Muscle layer of duodenum (tissue), 2 donors: ENCODE measurements at regions not wholly inside any gene's neighbourhood (a gene's known extent, or its start where the extent isn't known, plus 50 kb on each side); places are given as distances from the start of the nearest gene placed in this dataset.

Source experiments
- H3K27ac ChIP-seq: one replicate; pipeline ENCODE4 v1.7.0; 2013; ENCODE audit warnings: mild to moderate bottlenecking, low read length
- H3K27me3 ChIP-seq: one replicate; pipeline ENCODE4 v1.7.0; 2013; ENCODE audit warnings: low read depth, mild to moderate bottlenecking, control low read depth, low read length
- H3K36me3 ChIP-seq, 2 donors: one replicate each; pipeline ENCODE4 v1.7.0; 2013; ENCODE audit warnings: low read length in 2 of 2, control low read depth in 1 of 2, mild to moderate bottlenecking in 1 of 2; ENCODE audit not compliant: insufficient read depth in 2 of 2, control insufficient read depth in 1 of 2
- H3K4me1 ChIP-seq, 2 donors: one replicate each; pipeline ENCODE4 v1.7.0; 2013; ENCODE audit warnings: low read length in 2 of 2, mild to moderate bottlenecking in 2 of 2, control low read depth in 1 of 2, moderate library complexity in 1 of 2; ENCODE audit not compliant: insufficient read depth in 2 of 2, control insufficient read depth in 1 of 2
- H3K4me3 ChIP-seq, 2 donors: one replicate each; pipeline ENCODE4 v1.7.0; 2013; ENCODE audit warnings: low read length in 2 of 2, low read depth in 1 of 2, mild to moderate bottlenecking in 1 of 2
- H3K9me3 ChIP-seq, 2 donors: one replicate each; pipeline ENCODE4 v1.7.0; 2013; ENCODE audit warnings: low read length in 2 of 2, control low read depth in 1 of 2, mild to moderate bottlenecking in 1 of 2; ENCODE audit not compliant: control insufficient read depth in 1 of 2
- donor health status: healthy.

GRCh38 chr6:148273962-148274752 is 68.5 kb upstream of the SASH1 start:
- no peaks in the 10 kb centered on the region for H3K27me3 ChIP-seq
- H3K27ac ChIP-seq, result no peak overlapping the region
- H3K4me1 ChIP-seq, result no peaks in the 10 kb centered on the region
- H3K36me3 ChIP-seq, result no peaks in the 10 kb centered on the region
- H3K9me3 ChIP-seq, result no peaks in the 10 kb centered on the region
- no peak overlapping the region for H3K4me3 ChIP-seq

- Histone ChIP-seq H3K27me3 (no peaks in the 10 kb centered on the region), H3K27ac (no peak overlapping the region), H3K36me3 (no peaks in the 10 kb centered on the region), H3K4me3 (no peak overlapping the region), H3K4me1 (no peaks in the 10 kb centered on the region), H3K9me3 (no peaks in the 10 kb centered on the region)
These were observed 67.8 kb upstream of the SASH1 start for GRCh38 chr6:148274809-148275208.

GRCh38 chr6:148285205-148285604 is 57.4 kb upstream of the SASH1 start:
- H3K4me1 ChIP-seq, result no peaks in the 10 kb centered on the region
- no peaks in the 10 kb centered on the region for H3K27me3 ChIP-seq
- H3K9me3 ChIP-seq, result no peaks in the 10 kb centered on the region
- H3K4me3 ChIP-seq, result no peak overlapping the region
- H3K36me3 ChIP-seq, result no peaks in the 10 kb centered on the region
- no peak overlapping the region for H3K27ac ChIP-seq

GRCh38 chr6:148286563-148286962 is 56.1 kb upstream of the SASH1 start:
- Histone ChIP-seq H3K27me3 (no peaks in the 10 kb centered on the region), H3K27ac (no peak overlapping the region), H3K9me3 (no peaks in the 10 kb centered on the region), H3K4me3 (no peak overlapping the region), H3K4me1 (no peaks in the 10 kb centered on the region), H3K36me3 (no peaks in the 10 kb centered on the region)

- no peaks in the 10 kb centered on the region for H3K36me3 ChIP-seq
- no peak overlapping the region for H3K4me3 ChIP-seq
- no peaks in the 10 kb centered on the region for H3K9me3 ChIP-seq
- H3K4me1 ChIP-seq, result no peaks in the 10 kb centered on the region
- no peak overlapping the region for H3K27ac ChIP-seq
- no peaks in the 10 kb centered on the region for H3K27me3 ChIP-seq
These were observed 54.9 kb upstream of the SASH1 start for GRCh38 chr6:148287623-148288333.

GRCh38 chr6:148288541-148288940 is 54.1 kb upstream of the SASH1 start:
- Histone ChIP-seq H3K36me3 (no peaks in the 10 kb centered on the region), H3K27ac (no peak overlapping the region), H3K27me3 (no peaks in the 10 kb centered on the region), H3K4me3 (no peak overlapping the region), H3K4me1 (peaks cover 0 to 4% of the 10 kb centered on the region in 2 donors), H3K9me3 (no peaks in the 10 kb centered on the region)

GRCh38 chr6:148289153-148289552 is 53.5 kb upstream of the SASH1 start:
- H3K27me3 ChIP-seq, result no peaks in the 10 kb centered on the region
- H3K27ac ChIP-seq, result no peak overlapping the region
- no peak overlapping the region for H3K4me3 ChIP-seq
- peaks cover 0 to 6% of the 10 kb centered on the region in 2 donors for H3K4me1 ChIP-seq
- no peaks in the 10 kb centered on the region for H3K9me3 ChIP-seq
- H3K36me3 ChIP-seq, result no peaks in the 10 kb centered on the region

GRCh38 chr6:148291876-148292275 is 50.8 kb upstream of the SASH1 start:
- Histone ChIP-seq H3K27me3 (no peaks in the 10 kb centered on the region), H3K4me3 (no peak overlapping the region), H3K27ac (no peak overlapping the region), H3K9me3 (no peaks in the 10 kb centered on the region), H3K36me3 (no peaks in the 10 kb centered on the region), H3K4me1 (peaks cover 0 to 6% of the 10 kb centered on the region in 2 donors)
